HepG2 (cell line): ENCODE measurements at regions not wholly inside any gene's neighbourhood (a gene's known extent, or its start where the extent isn't known, plus 50 kb on each side); places are given as distances from the start of the nearest gene placed in this dataset.
"Not testable (repeated sequence)": the region's sequence is repeated elsewhere in the genome, so short reads cannot be mapped to it uniquely, and the experiment has no call there.

ENCODE experiments used
- ATAC-seq: fragments of 200-7000 bp; cut with Tn5 transposase; 3 replicates; pipeline ENCODE4 v1.9.1; 2020; ENCODE audit warnings: mild to moderate bottlenecking, moderate library complexity
- BruUV-seq: library from RNA; stranded (reverse); fragments of 400-500 nt; replicated peaks from 2 replicates; lab custom pipeline; 2021; lab: Mats Ljungman, UMichigan
- CTCF ChIA-PET: fragments of 300-600 bp; formaldehyde crosslinking; extraction: SDS; loops from one replicate; lab custom pipeline; 2021; ENCODE audit warnings: low total read pairs, inconsistent platforms, low intra/inter-chr PET ratio; lab: Yijun Ruan, JAX
- POLR2A ChIA-PET: fragments of 350-600 bp; sonication (Branson Sonifier 250); formaldehyde crosslinking; loops from one replicate; lab custom pipeline; 2020; ENCODE audit warnings: antibody characterized with exemption, inconsistent platforms; lab: Yijun Ruan, JAX
- DNase-seq: peaks from one replicate; pipeline ENCODE4 v3.0.0-alpha.2; 2015; ENCODE audit warnings: low spot score
- FAIRE-seq: peaks from 3 replicates; lab custom pipeline; 2011; peaks lifted over from hg19 to GRCh38; lab: Jason Lieb, UNC
- H2AFZ ChIP-seq: one replicate; pipeline ENCODE4 v1.6.1; 2011; ENCODE audit warnings: low read length, inconsistent platforms
- H3K27ac ChIP-seq: fragments of 300-600 bp; 3 replicates; pipeline ENCODE4 v1.8.0; 2011; ENCODE audit warnings: mixed run types, mild to moderate bottlenecking, mixed read lengths, low read length, inconsistent platforms; ENCODE audit not compliant: insufficient read depth; ENCODE audit errors: extremely low read length
- H3K27me3 ChIP-seq, 2 experiments: fragments of 200-600 bp in 1 of 2; 2 replicates in 1 of 2; 3 replicates in 1 of 2; pipeline versions ENCODE4 v1.6.0 to v1.8.0; 2011; ENCODE audit warnings: low read length in 2 of 2, mild to moderate bottlenecking in 2 of 2, moderate library complexity in 2 of 2, inconsistent platforms in 1 of 2; ENCODE audit not compliant: insufficient read depth in 2 of 2, control insufficient read depth in 1 of 2
- H3K36me3 ChIP-seq, 2 experiments: fragments of 200-600 bp in 1 of 2; replicated peaks in 1 of 2; 2 replicates in 1 of 2; 3 replicates in 1 of 2; pipeline versions ENCODE4 v1.5.1 to v1.8.0; 2011; ENCODE audit warnings: low read length in 2 of 2, inconsistent platforms in 1 of 2; ENCODE audit not compliant: insufficient read depth in 2 of 2, control insufficient read depth in 1 of 2
- H3K4me1 ChIP-seq: 2 replicates; pipeline ENCODE4 v1.5.1; 2012; ENCODE audit warnings: low read length, inconsistent platforms; ENCODE audit not compliant: insufficient read depth
- H3K4me2 ChIP-seq: 2 replicates; pipeline ENCODE4 v1.6.0; 2011; ENCODE audit warnings: low read depth, low read length, inconsistent platforms
- H3K4me3 ChIP-seq, 3 experiments: fragments of 200-600 bp in 1 of 3; sonication (generic), shearing (Covaris generic) in 1 of 3; replicated peaks in 1 of 3; 2 replicates each; pipeline ENCODE4 v1.5.1; 2011 to 2016; ENCODE audit warnings: low read length in 3 of 3, inconsistent platforms in 2 of 3, low read depth in 2 of 3, mild to moderate bottlenecking in 2 of 3, control low read depth in 1 of 3, mixed read lengths in 1 of 3; ENCODE audit not compliant: insufficient read depth in 1 of 3
- H3K79me2 ChIP-seq: one replicate; pipeline ENCODE4 v1.6.1; 2011; ENCODE audit warnings: low read length, inconsistent platforms; ENCODE audit not compliant: insufficient read depth
- H3K9ac ChIP-seq: 2 replicates; pipeline ENCODE4 v1.6.0; 2011; ENCODE audit warnings: mild to moderate bottlenecking, low read depth, low read length, inconsistent platforms; ENCODE audit not compliant: insufficient read depth
- H3K9me3 ChIP-seq: 2 replicates; pipeline ENCODE4 v1.5.1; 2012; ENCODE audit warnings: mild to moderate bottlenecking, low read length
- H4K20me1 ChIP-seq: 2 replicates; pipeline ENCODE4 v1.6.0; 2011; ENCODE audit warnings: inconsistent platforms, mild to moderate bottlenecking, low read length, moderate library complexity; ENCODE audit not compliant: insufficient read depth
- GTF2F1 ChIP-seq: fragments of 150-350 bp; IDR thresholded peaks from 2 replicates; pipeline ENCODE4 v1.6.1; 2014; ENCODE audit warnings: low read length
- MXD3 ChIP-seq: IDR thresholded peaks from 2 replicates; pipeline ENCODE4 v1.6.1; 2016; ENCODE audit warnings: mild to moderate bottlenecking, missing biosample characterization, missing genetic modification reagents
- NAIF1 ChIP-seq: sonication (generic); formaldehyde crosslinking; IDR thresholded peaks from 2 replicates; pipeline ENCODE4 v1.5.0; 2020; ENCODE audit warnings: mild to moderate bottlenecking, missing genetic modification reagents, borderline replicate concordance
- SIX4 ChIP-seq: sonication (generic); formaldehyde crosslinking; IDR thresholded peaks from 2 replicates; pipeline ENCODE4 v1.4.0; 2020; ENCODE audit warnings: missing genetic modification reagents
- TEAD3 ChIP-seq: optimal IDR thresholded peaks from 2 replicates; pipeline ENCODE3; 2016; ENCODE audit warnings: borderline replicate concordance
- ZBTB3 ChIP-seq: sonication (generic); formaldehyde crosslinking; IDR thresholded peaks from 2 replicates; pipeline ENCODE4 v1.4.0; 2020; ENCODE audit warnings: low read depth, mild to moderate bottlenecking, moderate library complexity, missing genetic modification reagents, borderline replicate concordance
- ZC3H4 ChIP-seq: sonication (generic); formaldehyde crosslinking; IDR thresholded peaks from 2 replicates; pipeline ENCODE4 v1.4.0; 2020; ENCODE audit warnings: missing genetic modification reagents, borderline replicate concordance
- ZFX ChIP-seq: sonication (generic); formaldehyde crosslinking; IDR thresholded peaks from 2 replicates; pipeline ENCODE4 v1.4.0; 2020; ENCODE audit warnings: mild to moderate bottlenecking, low read depth, missing genetic modification reagents, moderate library complexity
- ZNF224 ChIP-seq: sonication (generic); formaldehyde crosslinking; IDR thresholded peaks from 2 replicates; pipeline ENCODE4 v1.5.0; 2020; ENCODE audit warnings: mild to moderate bottlenecking, missing genetic modification reagents
- ZNF513 ChIP-seq: sonication (generic); formaldehyde crosslinking; conservative IDR thresholded peaks from 2 replicates; pipeline ENCODE4 v1.5.0; 2020; ENCODE audit warnings: missing genetic modification reagents
- ZNF639 ChIP-seq: conservative IDR thresholded peaks from 2 replicates; pipeline ENCODE4 v1.6.1; 2018; ENCODE audit warnings: missing genetic modification reagents
- ZNF646 ChIP-seq: sonication (generic); formaldehyde crosslinking; IDR thresholded peaks from 2 replicates; pipeline ENCODE4 v1.9.0; 2021; ENCODE audit warnings: mild to moderate bottlenecking, missing genetic modification reagents
- WGBS: methylation state at CpG from one replicate; pipeline ENCODE4 v1.1.6; 2017; ENCODE audit warnings: low lambda C conversion rate; 5-methylcytosine and 5-hydroxymethylcytosine counted together
- in situ Hi-C: cut with HindIII; loops from 2 replicates; pipeline ENCODE4 v1.10.0; 2017; ENCODE audit warnings: low pct_unique_long_range_greater_than_20kb; ENCODE audit not compliant: extremely low pct_ligation_motif_present
- intact Hi-C: fragments of 100-400 bp; cut with micrococcal nuclease; formaldehyde crosslinking; loops from one replicate; pipeline ENCODE4 v1.10.0; 2022; ENCODE audit not compliant: unreplicated experiment

- TF ChIP-seq ZNF646 (CRISPR knock-in tag) (no peak), SIX4 (CRISPR knock-in tag) (no peak), ZBTB3 (CRISPR knock-in tag) (no peak), ZNF224 (CRISPR knock-in tag) (no peak), ZC3H4 (CRISPR knock-in tag) (no peak), MXD3 (CRISPR knock-in tag) (no peak), NAIF1 (CRISPR knock-in tag) (no peak), ZFX (CRISPR knock-in tag) (no peak), GTF2F1 (no peak), TEAD3 (no peak), ZNF639 (CRISPR knock-in tag) (no peak), ZNF513 (CRISPR knock-in tag) (no peak)
- TF ChIP-seq, all 625 proteins: peak for 0
Measured at GRCh38 chr10:124149189-124150042, 56.0 kb upstream of the CHST15 start (continued).

- Histone ChIP-seq H3K4me1 (peaks cover 23% of the 10 kb centered on the region), H3K27me3 (peaks cover 0 to 28% of the 10 kb centered on the region in 2 experiments; a peak in 4 of 5 replicates)
- POLR2A ChIA-PET, H2AFZ ChIP-seq, H3K36me3 ChIP-seq, CTCF ChIA-PET, DNase-seq, BruUV-seq, in situ Hi-C loops, H3K27ac ChIP-seq, H3K4me3 ChIP-seq, FAIRE-seq, H3K79me2 ChIP-seq, H4K20me1 ChIP-seq, H3K9ac ChIP-seq, intact Hi-C loops, H3K4me2 ChIP-seq, H3K9me3 ChIP-seq, ATAC-seq: not testable (repeated sequence)
- WGBS, result 30% methylated on average over 7 of the region's 7 CpGs
Measured at GRCh38 chr10:124148509-124149188, 55.3 kb upstream of the CHST15 start.
